Endodermal cell (in vitro differentiated cells): ENCODE measurements at regions not wholly inside any gene's neighbourhood (a gene's known extent, or its start where the extent isn't known, plus 50 kb on each side); places are given as distances from the start of the nearest gene placed in this dataset.

Experiments
- DNase-seq: peaks from one replicate; pipeline ENCODE4 v3.0.0-alpha.2; 2017
- H3K27ac ChIP-seq: 2 replicates; pipeline ENCODE4 v1.5.1; 2013; ENCODE audit warnings: mild to moderate bottlenecking, low read depth, low read length, moderate library complexity
- H3K27me3 ChIP-seq: 2 replicates; pipeline ENCODE4 v1.6.1; 2013; ENCODE audit warnings: mild to moderate bottlenecking, low read length, moderate library complexity; ENCODE audit not compliant: insufficient read depth, control insufficient read depth, poor library complexity, severe bottlenecking
- H3K36me3 ChIP-seq: 2 replicates; pipeline ENCODE4 v1.7.0; 2013; ENCODE audit warnings: mild to moderate bottlenecking, low read length, moderate library complexity; ENCODE audit not compliant: control insufficient read depth, insufficient read depth
- H3K4me1 ChIP-seq: one replicate; pipeline ENCODE4 v1.7.0; 2013; ENCODE audit warnings: low read length; ENCODE audit not compliant: control insufficient read depth, insufficient read depth
- H3K4me3 ChIP-seq: 2 replicates; pipeline ENCODE4 v1.5.1; 2013; ENCODE audit warnings: mild to moderate bottlenecking, low read length, moderate library complexity
- H3K9ac ChIP-seq: 2 replicates; pipeline ENCODE4 v1.6.1; 2013; ENCODE audit warnings: mild to moderate bottlenecking, low read length, moderate library complexity; ENCODE audit not compliant: poor library complexity, severe bottlenecking; ENCODE audit errors: extremely low read depth
- H3K9me3 ChIP-seq: 2 replicates; pipeline ENCODE4 v1.6.1; 2013; ENCODE audit warnings: mild to moderate bottlenecking, low read length, moderate library complexity; ENCODE audit not compliant: control insufficient read depth
- H3K27ac Mint-ChIP-seq: 2 replicates; pipeline ENCODE4 v1.8.0; 2020; ENCODE audit warnings: mixed read lengths
- H3K27me3 Mint-ChIP-seq: 2 replicates; pipeline ENCODE4 v1.8.0; 2021; ENCODE audit warnings: mild to moderate bottlenecking, mixed read lengths; ENCODE audit not compliant: insufficient read depth
- H3K36me3 Mint-ChIP-seq: 2 replicates; pipeline ENCODE4 v1.8.0; 2020; ENCODE audit warnings: low read depth, mixed read lengths
- H3K4me1 Mint-ChIP-seq: 2 replicates; pipeline ENCODE4 v1.8.0; 2020; ENCODE audit warnings: mixed read lengths
- H3K4me3 Mint-ChIP-seq: 2 replicates; pipeline ENCODE4 v1.8.0; 2020; ENCODE audit warnings: mild to moderate bottlenecking, moderate library complexity, mixed read lengths
- H3K9me3 Mint-ChIP-seq: 2 replicates; pipeline ENCODE4 v1.8.0; 2020; ENCODE audit warnings: mild to moderate bottlenecking, mixed read lengths
- CTCF ChIP-seq: fragments of 200-600 bp; sonication (generic); conservative IDR thresholded peaks from 2 replicates; pipeline ENCODE4 v1.5.0; 2021; ENCODE audit warnings: antibody characterized with exemption, mild to moderate bottlenecking
- WGBS, 2 experiments: methylation state at CpG; one replicate each; pipeline versions ENCODE4 v1.1.5 to v1.1.7; 2013; ENCODE audit warnings: missing lambda C conversion rate in 2 of 2, mixed read lengths in 1 of 2; ENCODE audit not compliant: insufficient coverage in 1 of 2, insufficient read length in 1 of 2; 5-methylcytosine and 5-hydroxymethylcytosine counted together

GRCh38 chr14:23828616-23829015, 125.0 kb upstream of the DHRS4 start:
- no peak overlapping the region for H3K4me3 Mint-ChIP-seq
- H3K27ac Mint-ChIP-seq = no peak overlapping the region
- no peak for DNase-seq
- Histone ChIP-seq H3K27ac (no peak overlapping the region), H3K9me3 (peaks cover 19% of the 10 kb centered on the region), H3K4me1 (no peaks in the 10 kb centered on the region), H3K36me3 (no peaks in the 10 kb centered on the region), H3K27me3 (no peaks in the 10 kb centered on the region), H3K9ac (no peak overlapping the region), H3K4me3 (no peak overlapping the region)
- no peak for TF ChIP-seq CTCF
- no peaks in the 10 kb centered on the region for H3K4me1 Mint-ChIP-seq
- no peaks in the 10 kb centered on the region for H3K36me3 Mint-ChIP-seq
- peaks cover 35% of the 10 kb centered on the region for H3K9me3 Mint-ChIP-seq
- no peaks in the 10 kb centered on the region for H3K27me3 Mint-ChIP-seq
- 69 to 88% methylated on average over 1 of the region's 1 CpG for WGBS, 2 experiments

- 59 to 83% methylated on average over 1 to 2 of the region's 2 CpGs for WGBS, 2 experiments
- Histone ChIP-seq H3K27ac (no peak overlapping the region), H3K36me3 (no peaks in the 10 kb centered on the region), H3K27me3 (no peaks in the 10 kb centered on the region), H3K9ac (no peak overlapping the region), H3K4me3 (no peak overlapping the region), H3K9me3 (peaks cover 8% of the 10 kb centered on the region), H3K4me1 (no peaks in the 10 kb centered on the region)
- Mint-ChIP-seq H3K27ac (no peak overlapping the region), H3K4me3 (no peak overlapping the region), H3K27me3 (no peaks in the 10 kb centered on the region), H3K9me3 (peaks cover 31% of the 10 kb centered on the region), H3K4me1 (no peaks in the 10 kb centered on the region), H3K36me3 (no peaks in the 10 kb centered on the region)
- no peak for DNase-seq
- TF ChIP-seq CTCF = no peak
Observed at GRCh38 chr14:23829736-23830471, 123.7 kb upstream of the DHRS4 start.

GRCh38 chr14:23831596-23831995, 122.0 kb upstream of the DHRS4 start:
- Histone ChIP-seq H3K36me3 (no peaks in the 10 kb centered on the region), H3K4me1 (no peaks in the 10 kb centered on the region), H3K9ac (no peak overlapping the region), H3K4me3 (no peak overlapping the region), H3K27ac (no peak overlapping the region), H3K9me3 (peaks cover 8% of the 10 kb centered on the region), H3K27me3 (no peaks in the 10 kb centered on the region)
- H3K4me1 Mint-ChIP-seq = no peaks in the 10 kb centered on the region
- WGBS, 2 experiments = 82 to 86% methylated on average over 1 to 3 of the region's 3 CpGs
- H3K27me3 Mint-ChIP-seq = no peaks in the 10 kb centered on the region
- no peak overlapping the region for H3K4me3 Mint-ChIP-seq
- H3K36me3 Mint-ChIP-seq = no peaks in the 10 kb centered on the region
- no peak overlapping the region for H3K27ac Mint-ChIP-seq
- DNase-seq = no peak
- peaks cover 36% of the 10 kb centered on the region for H3K9me3 Mint-ChIP-seq
- no peak for TF ChIP-seq CTCF
